IMR-90 (cell line): ENCODE measurements at regions not wholly inside any gene's neighbourhood (a gene's known extent, or its start where the extent isn't known, plus 50 kb on each side); places are given as distances from the start of the nearest gene placed in this dataset.

Experiments
- ATAC-seq: fragments of 200-7000 bp; cut with Tn5 transposase; 2 replicates; pipeline ENCODE4 v1.9.1; 2020; ENCODE audit warnings: low read depth, mild to moderate bottlenecking, moderate library complexity
- BruUV-seq: library from RNA; stranded (reverse); fragments of 400-500 nt; replicated peaks from 2 replicates; lab custom pipeline; 2021; lab: Mats Ljungman, UMichigan
- CTCF ChIA-PET: fragments of 300-600 bp; formaldehyde crosslinking; extraction: SDS; loops from one replicate; lab custom pipeline; 2021; ENCODE audit warnings: antibody characterized with exemption; lab: Yijun Ruan, JAX
- POLR2A ChIA-PET: fragments of 300-600 bp; sonication (Branson Sonifier 250); formaldehyde crosslinking; loops from one replicate; lab custom pipeline; 2022; ENCODE audit warnings: antibody characterized with exemption; ENCODE audit not compliant: unreplicated experiment; lab: Charles Lee
- DNase-seq: peaks from one replicate; pipeline ENCODE4 v3.0.0; 2013
- H2AFZ ChIP-seq: replicated peaks from 2 replicates; pipeline ENCODE3; 2013; ENCODE audit warnings: low read length, mild to moderate bottlenecking; ENCODE audit not compliant: poor library complexity
- H2AK5ac ChIP-seq: 2 replicates; pipeline ENCODE4 v1.6.1; 2013; ENCODE audit warnings: low read depth, low read length, inconsistent platforms
- H2AK9ac ChIP-seq: replicated peaks from 2 replicates; pipeline ENCODE3; 2013; ENCODE audit warnings: mild to moderate bottlenecking, low read depth, low read length, moderate library complexity; ENCODE audit not compliant: poor library complexity
- H2BK120ac ChIP-seq: 2 replicates; pipeline ENCODE4 v1.6.1; 2013; ENCODE audit warnings: low read depth, low read length, inconsistent platforms
- H2BK15ac ChIP-seq: 3 replicates; pipeline ENCODE4 v1.6.1; 2013; ENCODE audit warnings: low read depth, low read length, inconsistent platforms
- H2BK20ac ChIP-seq: 2 replicates; pipeline ENCODE4 v1.6.1; 2013; ENCODE audit warnings: low read depth, mild to moderate bottlenecking, inconsistent platforms, low read length, moderate library complexity
- H2BK5ac ChIP-seq: 2 replicates; pipeline ENCODE4 v1.6.1; 2013; ENCODE audit warnings: mild to moderate bottlenecking, low read depth, low read length, inconsistent platforms; ENCODE audit not compliant: poor library complexity, severe bottlenecking
- H3K14ac ChIP-seq: replicated peaks from 2 replicates; pipeline ENCODE4 v1.6.1; 2013; ENCODE audit warnings: low read depth, low read length, inconsistent platforms
- H3K18ac ChIP-seq: 2 replicates; pipeline ENCODE4 v1.6.1; 2013; ENCODE audit warnings: low read depth, low read length, control low read depth
- H3K23ac ChIP-seq: 2 replicates; pipeline ENCODE4 v1.6.1; 2013; ENCODE audit warnings: low read depth, low read length, inconsistent platforms
- H3K27ac ChIP-seq: 2 replicates; pipeline ENCODE4 v1.5.1; 2013; ENCODE audit warnings: mild to moderate bottlenecking, control low read depth, low read length; ENCODE audit not compliant: insufficient read depth
- H3K27me3 ChIP-seq: 2 replicates; pipeline ENCODE4 v1.6.1; 2013; ENCODE audit warnings: low read length; ENCODE audit not compliant: control insufficient read depth, insufficient read depth
- H3K36me3 ChIP-seq: 2 replicates; pipeline ENCODE4 v1.6.1; 2013; ENCODE audit warnings: low read length, mixed read lengths; ENCODE audit not compliant: control insufficient read depth, insufficient read depth
- H3K4ac ChIP-seq: 2 replicates; pipeline ENCODE4 v1.6.1; 2013; ENCODE audit warnings: low read depth, low read length, inconsistent platforms
- H3K4me1 ChIP-seq: 2 replicates; pipeline ENCODE4 v1.6.1; 2013; ENCODE audit warnings: low read length, mixed read lengths; ENCODE audit not compliant: control insufficient read depth, insufficient read depth
- H3K4me2 ChIP-seq: 2 replicates; pipeline ENCODE4 v1.6.1; 2013; ENCODE audit warnings: low read depth, mild to moderate bottlenecking, control low read depth, low read length, moderate library complexity
- H3K4me3 ChIP-seq: 2 replicates; pipeline ENCODE4 v1.5.1; 2013; ENCODE audit warnings: low read depth, mild to moderate bottlenecking, control low read depth, low read length, moderate library complexity; ENCODE audit not compliant: insufficient read depth
- H3K56ac ChIP-seq: 2 replicates; pipeline ENCODE4 v1.6.1; 2013; ENCODE audit warnings: low read length, inconsistent platforms; ENCODE audit not compliant: insufficient read depth; ENCODE audit errors: extremely low read depth
- H3K79me1 ChIP-seq, 2 experiments: 2 replicates each; pipeline ENCODE4 v1.6.1; 2013; ENCODE audit warnings: low read length in 2 of 2, inconsistent platforms in 1 of 2, low read depth in 1 of 2
- H3K9ac ChIP-seq: 2 replicates; pipeline ENCODE4 v1.6.1; 2013; ENCODE audit warnings: low read depth, low read length, control low read depth
- H3K9me1 ChIP-seq: 2 replicates; pipeline ENCODE4 v1.6.1; 2013; ENCODE audit warnings: low read length, inconsistent platforms; ENCODE audit not compliant: insufficient read depth
- H3K9me3 ChIP-seq: 2 replicates; pipeline ENCODE4 v1.6.1; 2013; ENCODE audit warnings: low read length; ENCODE audit not compliant: control insufficient read depth, insufficient read depth
- H4K20me1 ChIP-seq: 2 replicates; pipeline ENCODE4 v1.6.1; 2013; ENCODE audit warnings: low read length, inconsistent platforms; ENCODE audit not compliant: insufficient read depth
- H4K5ac ChIP-seq: 2 replicates; pipeline ENCODE4 v1.6.1; 2013; ENCODE audit warnings: mild to moderate bottlenecking, low read depth, low read length, control low read depth
- H4K8ac ChIP-seq, 2 experiments: 2 replicates each; pipeline ENCODE4 v1.6.1; 2013; ENCODE audit warnings: low read depth in 2 of 2, low read length in 2 of 2, control low read depth in 1 of 2, inconsistent platforms in 1 of 2
- H4K91ac ChIP-seq: 2 replicates; pipeline ENCODE4 v1.6.1; 2013; ENCODE audit warnings: low read depth, low read length, inconsistent platforms; ENCODE audit not compliant: insufficient read depth
- CEBPB ChIP-seq: IDR thresholded peaks from 2 replicates; pipeline ENCODE4 v1.6.1; 2012; ENCODE audit warnings: low read depth, low read length, improper control_type of control experiment
- USF2 ChIP-seq: fragments of 150-350 bp; IDR thresholded peaks from 2 replicates; pipeline ENCODE4 v1.6.1; 2017; ENCODE audit warnings: mild to moderate bottlenecking, antibody characterized with exemption, low read length, low read depth
- WGBS, 2 experiments: methylation state at CpG; one replicate each; pipeline versions ENCODE4 v1.1.5 to v1.1.7; 2013; ENCODE audit warnings: missing lambda C conversion rate in 2 of 2; ENCODE audit not compliant: insufficient read length in 1 of 2; ENCODE audit errors: extremely low coverage in 2 of 2; 5-methylcytosine and 5-hydroxymethylcytosine counted together
- dilution Hi-C: fragments of 300-500 bp; cut with HindIII; formaldehyde crosslinking; loops from one replicate; pipeline ENCODE4 v1.14.3; 2018; ENCODE audit warnings: low sequenced_read_pairs; ENCODE audit not compliant: unreplicated experiment
- in situ Hi-C: fragments of 300-500 bp; cut with MboI; formaldehyde crosslinking; loops from 3 replicates; pipeline ENCODE4 v1.14.3; 2019; ENCODE audit warnings: low sequenced_read_pairs, inconsistent platforms, mixed read lengths
- intact Hi-C: fragments of 100-400 bp; cut with micrococcal nuclease; formaldehyde crosslinking; loops from 2 replicates; pipeline ENCODE4 v1.10.0; 2022

- Histone ChIP-seq H3K27me3 (no peaks in the 10 kb centered on the region), H3K9me3 (no peaks in the 10 kb centered on the region), H2BK5ac (no peak overlapping the region), H2BK120ac (no peak overlapping the region), H3K79me1 (no peaks in the 10 kb centered on the region), H3K4me3 (no peak overlapping the region), H4K5ac (no peak overlapping the region), H3K18ac (no peak overlapping the region), H3K36me3 (no peaks in the 10 kb centered on the region), H3K9me1 (no peaks in the 10 kb centered on the region), H3K23ac (no peak overlapping the region), H2BK20ac (no peak overlapping the region), H2AFZ (no peak overlapping the region), H3K4me1 (no peaks in the 10 kb centered on the region), H4K20me1 (no peaks in the 10 kb centered on the region), H3K14ac (no peak overlapping the region), H3K27ac (no peak overlapping the region), H4K8ac (no peak overlapping the region), H3K9ac (no peak overlapping the region), H3K4me2 (no peak overlapping the region), H3K56ac (no peak overlapping the region), H4K91ac (no peak overlapping the region), H2BK15ac (no peak overlapping the region), H2AK5ac (no peak overlapping the region), H3K4ac (no peak overlapping the region), H2AK9ac (no peak overlapping the region)
- no TSS peak for BruUV-seq
- TF ChIP-seq CEBPB (peak; percentile 77), USF2 (no peak)
- no peak for DNase-seq
- dilution Hi-C loops (no loop called here), in situ Hi-C loops (no loop called here), intact Hi-C loops (no loop called here)
- no peak for ATAC-seq
- ChIA-PET POLR2A (no interaction called here), CTCF (interaction anchor here (1.0 kb wide), 1 partner anchor 19 kb away, joined by 3 read pairs; no protein-coding TSS in a partner anchor)
- no CpG with 5 or more reads among the region's 3 CpGs for WGBS, 2 experiments
Measured at GRCh38 chr18:40782453-40783130, 1172.4 kb upstream of the PIK3C3 start.
